Stimulated activated naive CD8-positive, alpha-beta T cell treated with anti-CD3 and anti-CD28 coated beads, Interleukin-15, Interleukin-2, amounts not matched to agents 100 U/mL and 50 U/mL, for 24 hours (primary cell): ENCODE measurements at regions not wholly inside any gene's neighbourhood (a gene's known extent, or its start where the extent isn't known, plus 50 kb on each side); places are given as distances from the start of the nearest gene placed in this dataset.

Experiments
- ATAC-seq: fragments of 150-1000 bp; cut with Tn5 transposase; one replicate; pipeline ENCODE4 v1.10.0; 2021
- DNase-seq: peaks from one replicate; pipeline ENCODE4 v3.0.0; 2021

GRCh38 chr2:160967523-160967922 is 192.7 kb upstream of the TANK start:
- DNase-seq, result no peak
- no peak for ATAC-seq

- DNase-seq (no peak), ATAC-seq (no peak)
Observed at GRCh38 chr2:160968183-160968582, 192.0 kb upstream of the TANK start.

- ATAC-seq (no peak), DNase-seq (no peak)
Observed at GRCh38 chr2:160970052-160970965, 189.9 kb upstream of the TANK start.

- no peak for DNase-seq
- ATAC-seq, result no peak
Observed at GRCh38 chr2:160973991-160974390, 186.2 kb upstream of the TANK start.

- DNase-seq (no peak), ATAC-seq (no peak)
Observed at GRCh38 chr2:160974803-160975202, 185.4 kb upstream of the TANK start.

- ATAC-seq (no peak), DNase-seq (no peak)
Observed at GRCh38 chr2:160976797-160977196, 183.4 kb upstream of the TANK start.

GRCh38 chr2:160977376-160977775 is 182.9 kb upstream of the TANK start:
- ATAC-seq, result no peak
- DNase-seq, result no peak

GRCh38 chr2:160977854-160978253 is 182.4 kb upstream of the TANK start:
- ATAC-seq (no peak), DNase-seq (no peak)

- ATAC-seq (no peak), DNase-seq (no peak)
Observed at GRCh38 chr2:160984426-160985077, 175.7 kb upstream of the TANK start.

- DNase-seq, result no peak
- no peak for ATAC-seq
Observed at GRCh38 chr2:160989778-160990177, 170.4 kb upstream of the TANK start.

- DNase-seq (no peak), ATAC-seq (no peak)
Observed at GRCh38 chr2:160993654-160994061, 166.6 kb upstream of the TANK start.

- ATAC-seq (peak; percentile 78), DNase-seq (peak; percentile 68)
Observed at GRCh38 chr2:160994141-160995002, 165.9 kb upstream of the TANK start.

- DNase-seq (no peak), ATAC-seq (no peak)
Observed at GRCh38 chr2:160996584-160996983, 163.6 kb upstream of the TANK start.

- no peak for DNase-seq
Observed at GRCh38 chr2:161004379-161004778, 155.8 kb upstream of the TANK start.

GRCh38 chr2:161005170-161005569 is 155.1 kb upstream of the TANK start:
- DNase-seq (no peak), ATAC-seq (no peak)

More at GRCh38 chr2:161004379-161004778, 155.8 kb upstream of the TANK start:
- ATAC-seq, result no peak

GRCh38 chr2:161008311-161008710 is 151.9 kb upstream of the TANK start:
- no peak for DNase-seq
- no peak for ATAC-seq

- DNase-seq, result no peak
- ATAC-seq, result no peak
Observed at GRCh38 chr2:161010503-161011015, 149.7 kb upstream of the TANK start.

GRCh38 chr2:161017780-161018470 is 142.3 kb upstream of the TANK start:
- DNase-seq (no peak), ATAC-seq (no peak)

GRCh38 chr2:161019311-161019710 is 140.9 kb upstream of the TANK start:
- ATAC-seq, result no peak
- no peak for DNase-seq

GRCh38 chr2:161020437-161020836 is 139.8 kb upstream of the TANK start:
- no peak for ATAC-seq
- no peak for DNase-seq

- no peak for ATAC-seq
Observed at GRCh38 chr2:161028581-161028980, 131.6 kb upstream of the TANK start.

GRCh38 chr2:161029321-161029720 is 130.9 kb upstream of the TANK start:
- ATAC-seq (no peak), DNase-seq (no peak)

More at GRCh38 chr2:161028581-161028980, 131.6 kb upstream of the TANK start:
- DNase-seq, result no peak
